ENCODE measurements at regions not wholly inside any gene's neighbourhood (a gene's known extent, or its start where the extent isn't known, plus 50 kb on each side); places are given as distances from the start of the nearest gene placed in this dataset.

DNA sequence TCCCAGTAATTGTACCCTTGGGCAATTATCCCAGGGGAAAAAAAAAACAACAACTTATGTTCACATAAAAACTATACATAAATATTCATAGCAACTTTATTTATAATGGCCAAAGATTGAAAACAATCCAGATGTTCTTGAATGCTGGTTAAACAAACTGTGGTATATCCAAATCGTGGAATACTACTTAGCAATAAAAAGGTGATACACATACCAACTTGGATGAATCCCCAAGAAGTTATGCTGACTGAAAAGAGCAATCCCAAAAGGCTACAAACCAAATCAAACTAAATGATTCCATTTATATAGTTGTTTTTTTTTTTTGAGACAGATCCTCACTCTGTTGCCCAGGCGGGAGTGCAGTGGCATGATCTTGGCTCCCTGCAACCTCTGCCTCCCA, 129.7 kb downstream of the QRSL1 start:
- Histone ChIP-seq H3K36me3 (no peaks in the 10 kb centered on the region), H3K4me3 (no peak overlapping the region), H3K4me1 (no peaks in the 10 kb centered on the region), H3K27ac (no peak overlapping the region), H3K27me3 (no peaks in the 10 kb centered on the region), H3K9me3 (no peaks in the 10 kb centered on the region)
- DNase-seq (ENCODE audit: low spot score in 2 of 2) = no peak
- intact Hi-C loops (cut with DNase I) = no loop called here
- TF ChIP-seq, protein P1, sequence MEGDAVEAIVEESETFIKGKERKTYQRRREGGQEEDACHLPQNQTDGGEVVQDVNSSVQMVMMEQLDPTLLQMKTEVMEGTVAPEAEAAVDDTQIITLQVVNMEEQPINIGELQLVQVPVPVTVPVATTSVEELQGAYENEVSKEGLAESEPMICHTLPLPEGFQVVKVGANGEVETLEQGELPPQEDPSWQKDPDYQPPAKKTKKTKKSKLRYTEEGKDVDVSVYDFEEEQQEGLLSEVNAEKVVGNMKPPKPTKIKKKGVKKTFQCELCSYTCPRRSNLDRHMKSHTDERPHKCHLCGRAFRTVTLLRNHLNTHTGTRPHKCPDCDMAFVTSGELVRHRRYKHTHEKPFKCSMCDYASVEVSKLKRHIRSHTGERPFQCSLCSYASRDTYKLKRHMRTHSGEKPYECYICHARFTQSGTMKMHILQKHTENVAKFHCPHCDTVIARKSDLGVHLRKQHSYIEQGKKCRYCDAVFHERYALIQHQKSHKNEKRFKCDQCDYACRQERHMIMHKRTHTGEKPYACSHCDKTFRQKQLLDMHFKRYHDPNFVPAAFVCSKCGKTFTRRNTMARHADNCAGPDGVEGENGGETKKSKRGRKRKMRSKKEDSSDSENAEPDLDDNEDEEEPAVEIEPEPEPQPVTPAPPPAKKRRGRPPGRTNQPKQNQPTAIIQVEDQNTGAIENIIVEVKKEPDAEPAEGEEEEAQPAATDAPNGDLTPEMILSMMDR (IDR thresholded peaks at IDR 0.05) = no peak

DNA sequence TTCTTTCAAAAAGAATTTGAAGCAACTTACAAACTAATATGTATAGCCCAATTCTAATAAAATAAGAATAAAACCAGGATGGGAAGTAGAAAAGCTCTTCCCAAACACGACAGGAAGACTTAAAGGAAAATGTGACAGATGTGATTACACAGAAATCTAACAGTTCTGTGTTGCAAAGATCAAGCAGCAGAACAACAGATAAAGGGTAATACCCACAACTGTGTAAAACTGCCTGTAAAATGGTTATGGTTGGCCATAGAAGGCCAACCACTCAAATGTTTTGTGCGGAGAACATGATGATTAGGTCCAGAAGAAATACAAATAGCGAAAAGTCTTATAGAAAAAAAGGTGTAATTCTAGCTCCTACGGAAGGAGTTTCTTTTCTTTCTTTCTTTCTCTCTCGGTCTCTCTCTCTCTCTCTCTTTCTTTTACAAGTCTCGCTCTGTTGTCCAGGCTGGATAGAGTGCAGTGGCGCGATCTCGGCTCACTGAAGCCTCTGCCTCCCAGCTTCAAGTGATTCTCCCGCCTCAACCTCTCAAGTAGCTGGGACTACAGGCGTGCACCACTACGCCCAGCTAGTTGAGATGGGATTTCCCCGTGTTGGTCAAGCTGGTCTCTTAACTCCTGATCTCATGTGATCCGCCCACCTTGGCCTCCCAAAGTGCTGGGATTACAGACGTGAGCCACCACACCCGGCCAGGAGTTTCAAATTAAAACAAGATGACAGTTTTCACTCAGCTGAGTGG, 128.5 kb downstream of the QRSL1 start:
- Histone ChIP-seq H3K27ac (no peak overlapping the region), H3K4me1 (no peaks in the 10 kb centered on the region), H3K4me3 (no peak overlapping the region), H3K36me3 (no peaks in the 10 kb centered on the region), H3K9me3 (no peaks in the 10 kb centered on the region), H3K27me3 (no peaks in the 10 kb centered on the region)
- TF ChIP-seq, protein P1 (IDR thresholded peaks at IDR 0.05) = no peak
- DNase-seq (ENCODE audit: low spot score in 2 of 2) = no peak
- intact Hi-C loops (cut with DNase I) = no loop called here

DNA sequence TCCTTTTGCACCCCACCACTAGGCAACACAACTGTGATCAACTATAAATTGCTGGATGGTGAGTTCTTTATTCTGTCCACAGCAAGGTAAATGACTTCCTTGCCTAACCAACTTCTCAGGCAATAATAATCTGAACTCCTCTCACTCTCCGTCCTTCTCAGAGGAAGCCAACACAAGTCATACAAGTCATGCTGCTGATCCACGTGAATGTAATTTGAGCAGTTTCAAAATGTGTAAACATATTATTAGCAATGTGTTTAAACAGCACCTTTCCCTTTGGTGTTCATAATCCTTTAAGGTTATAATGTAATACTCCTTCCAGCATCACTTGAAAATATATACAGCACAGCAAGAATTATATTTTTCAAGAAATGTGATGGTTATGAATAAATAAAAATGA, 127.9 kb downstream of the QRSL1 start:
- no peaks in the 10 kb centered on the region for H3K9me3 ChIP-seq
- intact Hi-C loops (cut with DNase I) = no loop called here
- no peaks in the 10 kb centered on the region for H3K36me3 ChIP-seq
- no peak overlapping the region for H3K27ac ChIP-seq
- no peaks in the 10 kb centered on the region for H3K4me1 ChIP-seq
- H3K4me3 ChIP-seq = no peak overlapping the region
- no peak for DNase-seq (ENCODE audit: low spot score in 2 of 2)
- TF ChIP-seq, protein P1 (IDR thresholded peaks at IDR 0.05) = no peak
- no peaks in the 10 kb centered on the region for H3K27me3 ChIP-seq

DNA sequence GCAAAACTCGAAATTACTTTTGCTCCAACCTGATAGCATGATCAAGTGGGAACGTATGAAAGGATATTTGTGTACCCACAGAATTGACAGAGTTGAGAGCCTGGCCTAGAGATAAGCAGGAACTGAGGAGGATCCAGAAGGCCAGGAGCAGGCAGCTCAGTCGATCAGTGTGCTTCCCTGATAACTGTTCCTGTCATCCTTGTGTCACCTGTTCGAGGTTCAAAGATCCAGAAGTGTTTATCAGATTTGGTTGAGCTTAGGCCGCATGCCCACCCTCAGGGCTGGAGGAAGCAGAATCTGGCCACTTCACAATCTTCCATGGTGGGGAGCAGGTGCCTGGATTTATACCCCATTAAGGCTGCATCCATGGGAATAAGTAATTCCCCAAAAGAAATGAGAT, 124.8 kb downstream of the QRSL1 start:
- no peaks in the 10 kb centered on the region for H3K4me1 ChIP-seq
- no peaks in the 10 kb centered on the region for H3K9me3 ChIP-seq
- no peaks in the 10 kb centered on the region for H3K36me3 ChIP-seq
- H3K4me3 ChIP-seq = no peak overlapping the region
- TF ChIP-seq, protein P1 (IDR thresholded peaks at IDR 0.05) = no peak
- no peak overlapping the region for H3K27ac ChIP-seq
- H3K27me3 ChIP-seq = peaks cover 6% of the 10 kb centered on the region
- DNase-seq (ENCODE audit: low spot score in 2 of 2) = no peak
- intact Hi-C loops (cut with DNase I) = no loop called here

DNA sequence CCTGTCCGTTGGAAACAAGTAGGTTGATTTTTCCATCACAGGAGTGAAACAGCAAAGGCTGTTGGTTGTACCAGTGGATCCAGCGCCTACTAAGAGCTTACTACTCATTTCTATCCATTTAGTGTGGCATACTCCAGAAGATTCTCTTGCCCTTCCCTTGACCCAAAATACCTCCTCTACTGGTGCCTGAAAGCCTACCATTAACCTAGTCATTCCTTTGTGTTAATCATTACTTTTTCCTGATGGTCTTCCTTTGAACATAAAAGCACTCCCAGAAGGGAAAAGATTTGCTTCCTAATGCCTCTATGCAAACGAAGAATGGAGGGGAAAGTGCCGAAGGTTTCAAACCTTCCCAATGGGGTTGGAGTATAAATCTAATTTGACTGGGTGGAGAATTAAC, 123.3 kb downstream of the QRSL1 start:
- intact Hi-C loops (cut with DNase I) = no loop called here
- H3K4me1 ChIP-seq = no peaks in the 10 kb centered on the region
- peaks cover 6% of the 10 kb centered on the region for H3K27me3 ChIP-seq
- no peaks in the 10 kb centered on the region for H3K36me3 ChIP-seq
- H3K27ac ChIP-seq = no peak overlapping the region
- H3K9me3 ChIP-seq = no peaks in the 10 kb centered on the region
- TF ChIP-seq, protein P1 (IDR thresholded peaks at IDR 0.05) = no peak
- DNase-seq (ENCODE audit: low spot score in 2 of 2) = no peak
- no peak overlapping the region for H3K4me3 ChIP-seq

Data from ascending aorta (tissue), 2 donors.